Activated CD4-positive, alpha-beta T cell treated with anti-CD3 and anti-CD28 coated beads, Interleukin-2, Interleukin-6, amounts not matched to agents 100 ng/mL and 50 ng/mL, durations not matched to agents 16 hours and 8 hours (primary cell): ENCODE measurements at regions not wholly inside any gene's neighbourhood (a gene's known extent, or its start where the extent isn't known, plus 50 kb on each side); places are given as distances from the start of the nearest gene placed in this dataset.
A peak's percentile ranks its signal among the peaks of the same experiment; 100 is the strongest.
"Not testable (repeated sequence)": the region's sequence is repeated elsewhere in the genome, so short reads cannot be mapped to it uniquely, and the experiment has no call there.

Experiments
- DNase-seq: peaks from one replicate; pipeline ENCODE4 v3.0.0-alpha.2; 2020

DNA sequence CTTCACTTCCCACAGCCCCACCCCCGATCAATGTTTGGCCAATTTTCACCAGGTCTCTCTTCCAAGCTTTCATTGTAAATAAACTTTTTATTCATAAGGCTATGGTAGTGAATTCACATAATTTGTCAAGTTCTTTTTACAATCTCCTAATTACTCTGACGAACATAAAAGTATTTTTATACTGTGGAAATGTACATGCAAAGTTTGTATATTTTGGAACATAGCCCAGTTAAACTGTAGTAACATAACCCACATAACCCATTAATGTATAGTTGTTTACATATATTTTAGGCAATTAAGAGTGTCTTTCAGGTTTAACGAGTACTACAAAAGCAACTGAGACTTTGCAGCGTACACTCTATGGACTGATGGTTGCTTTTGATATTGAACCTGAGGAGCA is 228.3 kb upstream of the ERBB4 start:
- DNase-seq, result no peak

DNA sequence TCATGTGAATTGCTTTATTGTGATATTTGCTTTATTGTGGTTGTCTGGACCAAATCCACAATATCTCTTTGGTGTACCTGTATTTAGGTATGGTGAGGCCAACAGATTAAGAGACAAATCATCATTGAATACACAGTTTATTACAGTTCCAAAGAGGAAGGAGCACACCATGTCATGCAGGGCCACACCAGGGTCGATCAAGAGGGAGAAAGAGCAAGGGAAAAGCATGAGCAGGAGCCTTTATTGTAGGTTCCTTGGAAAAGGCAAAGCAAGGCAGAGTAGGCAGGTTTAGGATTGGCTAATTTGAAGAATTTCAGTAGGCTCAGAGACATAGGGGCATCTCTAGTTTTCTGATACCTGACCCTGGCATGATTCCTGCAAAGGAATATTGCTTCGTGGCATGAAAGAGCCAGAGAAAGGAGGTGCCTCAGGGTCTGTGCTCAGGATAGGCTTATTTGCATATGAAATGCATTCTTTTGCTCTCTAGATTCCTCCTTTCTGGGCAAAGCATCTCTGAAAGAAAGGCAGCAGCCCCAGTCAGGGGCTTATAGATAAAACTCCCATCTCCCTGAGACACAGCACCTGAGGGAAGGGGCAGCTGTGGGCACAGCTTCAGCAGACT is 214.2 kb upstream of the ERBB4 start:
- DNase-seq, result no peak

DNA sequence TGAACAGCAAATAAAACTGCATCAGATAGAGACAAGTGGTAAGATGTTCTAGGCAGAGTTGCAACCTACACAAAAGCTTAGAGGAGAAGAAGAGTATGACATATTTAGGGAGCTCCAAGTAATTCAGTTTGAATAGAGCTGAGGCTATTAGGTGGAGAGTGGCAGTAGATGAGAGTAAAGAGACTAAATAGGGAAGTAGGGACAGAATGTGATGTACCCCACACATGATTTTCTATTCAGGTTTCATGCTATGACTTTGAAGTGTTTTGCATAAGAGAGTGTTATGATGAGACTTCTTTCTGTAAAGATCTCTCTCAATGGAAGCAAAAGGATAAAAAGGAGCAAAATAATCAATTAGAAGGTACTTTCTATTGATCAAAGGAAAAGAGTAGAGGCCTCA is 206.8 kb upstream of the ERBB4 start:
- DNase-seq, result no peak

DNA sequence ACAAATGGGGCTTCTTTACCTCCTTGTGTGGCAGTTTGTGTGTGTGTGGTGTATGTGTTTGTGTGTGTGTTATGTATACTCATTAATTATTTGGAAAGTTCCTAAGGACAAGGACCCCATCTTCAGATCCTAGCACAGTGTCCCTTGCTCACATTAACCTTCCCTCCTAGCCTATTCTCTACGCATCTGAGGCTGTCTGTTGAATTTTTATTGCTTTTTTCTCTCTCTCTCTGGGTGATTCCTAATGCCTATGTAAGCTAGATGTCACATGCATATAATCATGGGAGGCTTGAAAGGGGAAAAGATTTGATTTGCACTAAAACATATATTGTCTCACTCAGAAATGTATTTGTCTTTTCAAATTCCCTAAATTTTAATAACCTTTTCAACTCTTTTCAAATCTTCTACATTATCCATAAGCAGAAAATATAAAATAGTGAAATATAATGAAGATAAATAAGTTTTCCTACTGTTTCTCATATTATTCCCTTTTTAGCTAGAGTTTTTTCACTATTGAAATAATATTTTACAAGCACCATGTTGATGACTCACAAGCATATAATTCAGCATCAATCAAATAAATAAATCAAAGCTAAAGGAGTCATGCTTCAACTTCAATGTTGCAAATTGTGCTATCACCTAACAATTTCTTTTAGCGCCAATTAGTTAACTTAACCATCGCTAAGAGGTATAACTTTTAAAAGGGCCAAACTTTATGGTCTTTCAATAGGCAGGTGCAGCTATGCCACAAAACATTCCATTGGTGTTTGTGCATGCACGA is 199.0 kb upstream of the ERBB4 start:
- DNase-seq, result no peak

DNA sequence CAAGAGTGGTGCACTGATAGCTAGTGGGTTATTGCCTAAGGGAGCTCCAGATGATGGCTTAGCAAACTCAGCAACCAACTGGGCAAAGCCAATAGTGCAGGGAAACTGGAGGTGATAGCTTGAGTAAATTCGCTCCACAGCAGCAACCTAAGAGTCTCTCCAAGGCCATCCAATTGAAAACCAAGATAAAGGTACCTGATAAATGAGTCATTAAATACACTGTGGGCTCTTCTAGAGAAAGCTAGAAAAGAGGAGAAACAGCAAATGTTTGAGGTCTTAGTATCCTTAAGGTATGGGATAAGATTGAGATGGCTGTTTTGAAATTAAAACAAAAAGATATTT is 197.8 kb upstream of the ERBB4 start:
- no peak for DNase-seq

DNA sequence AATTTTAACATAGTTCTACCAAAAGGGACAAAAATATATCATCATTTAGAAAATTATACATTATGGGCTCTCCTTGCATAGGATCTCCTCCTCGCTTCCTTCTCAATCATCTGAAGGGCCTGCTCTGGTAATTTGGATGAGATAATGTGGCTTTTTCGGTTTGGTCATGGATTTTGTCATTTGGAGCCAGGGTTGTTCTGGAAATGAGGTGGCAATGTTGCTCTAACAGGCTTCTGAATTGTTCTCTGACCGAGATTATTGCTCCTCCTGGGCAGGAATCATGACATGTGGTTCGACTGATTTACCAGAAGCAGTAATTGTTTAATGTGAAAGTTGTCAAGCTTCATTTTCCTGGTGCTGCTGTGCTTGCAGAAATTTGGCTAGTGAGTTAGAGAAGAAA is 194.7 kb upstream of the ERBB4 start:
- peak; percentile 53 for DNase-seq

DNA sequence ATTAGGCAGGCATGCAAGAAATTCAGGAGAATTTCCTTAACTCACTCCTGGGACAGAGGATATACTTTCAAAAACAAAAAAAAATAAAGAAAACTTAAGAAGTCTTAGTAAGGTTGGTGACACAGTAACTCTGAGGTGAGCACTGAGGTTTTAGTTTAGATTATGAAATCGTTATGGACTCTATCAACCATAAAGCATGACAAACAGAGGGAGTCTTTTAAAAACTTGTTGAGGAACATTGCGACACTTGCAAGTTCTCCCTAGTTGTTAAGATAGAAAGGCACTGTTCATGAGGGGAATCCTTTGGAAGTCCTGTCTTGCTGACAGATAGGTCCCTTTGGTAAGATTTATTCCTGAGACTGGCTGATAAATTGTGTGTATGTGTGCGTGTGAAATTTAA is 194.3 kb upstream of the ERBB4 start:
- no peak for DNase-seq

DNA sequence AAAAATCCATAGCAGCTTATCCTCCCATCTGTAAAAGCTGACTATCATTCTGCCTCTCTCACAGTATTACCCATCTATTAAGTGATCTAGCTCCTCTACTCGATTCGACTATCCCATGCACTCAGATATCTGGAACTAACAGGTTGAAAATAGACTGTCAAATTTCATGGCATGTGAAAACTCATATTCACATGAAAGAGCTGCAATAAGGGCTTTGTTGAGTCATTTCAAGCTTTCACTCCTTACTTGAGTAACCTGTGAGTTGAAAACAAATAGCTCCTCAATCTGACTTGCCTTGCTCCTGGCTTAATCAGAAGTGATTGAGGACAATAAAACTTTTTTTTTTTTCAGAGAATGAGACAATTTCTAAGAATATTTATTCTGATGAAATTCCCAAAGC is 192.4 kb upstream of the ERBB4 start:
- DNase-seq, result peak; percentile 68

DNA sequence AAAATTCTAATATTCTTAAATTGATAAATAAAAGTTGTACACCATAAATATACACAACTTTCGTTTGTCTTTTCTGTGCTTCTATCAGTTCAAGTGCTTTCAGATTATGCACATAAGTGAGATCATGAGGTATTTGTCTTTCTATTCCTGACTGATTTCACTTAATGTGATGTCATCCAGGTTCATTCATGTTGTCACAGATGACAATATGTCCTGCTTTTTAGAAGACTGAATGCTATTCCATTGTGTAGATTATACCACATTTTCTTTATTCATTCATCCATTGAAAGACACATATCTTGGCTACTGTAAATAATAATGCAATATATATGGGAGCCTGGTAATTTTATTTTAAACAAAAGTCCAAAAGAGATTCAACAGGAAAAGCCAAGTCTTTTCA is 190.1 kb upstream of the ERBB4 start:
- DNase-seq, result no peak

DNA sequence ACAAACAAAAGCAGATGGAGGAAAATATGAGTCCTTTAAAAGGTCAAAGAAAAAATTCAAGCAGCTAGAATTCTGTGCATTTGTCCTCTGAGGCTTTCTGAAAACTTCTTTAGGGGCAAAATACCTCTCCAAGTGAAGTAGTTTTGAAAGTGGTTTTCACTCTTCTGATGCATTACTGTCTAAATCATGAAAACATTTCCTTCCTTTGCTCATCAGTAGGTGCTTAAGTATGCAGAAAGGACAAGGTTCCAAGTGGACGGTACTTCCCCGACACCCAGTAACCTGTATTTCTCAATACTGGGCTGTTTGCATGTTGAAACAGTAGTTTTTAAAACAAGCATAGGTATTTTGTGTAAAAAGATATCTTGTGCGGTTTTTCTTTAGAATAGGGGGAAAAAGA is 189.1 kb upstream of the ERBB4 start:
- peak; percentile 22 for DNase-seq

DNA sequence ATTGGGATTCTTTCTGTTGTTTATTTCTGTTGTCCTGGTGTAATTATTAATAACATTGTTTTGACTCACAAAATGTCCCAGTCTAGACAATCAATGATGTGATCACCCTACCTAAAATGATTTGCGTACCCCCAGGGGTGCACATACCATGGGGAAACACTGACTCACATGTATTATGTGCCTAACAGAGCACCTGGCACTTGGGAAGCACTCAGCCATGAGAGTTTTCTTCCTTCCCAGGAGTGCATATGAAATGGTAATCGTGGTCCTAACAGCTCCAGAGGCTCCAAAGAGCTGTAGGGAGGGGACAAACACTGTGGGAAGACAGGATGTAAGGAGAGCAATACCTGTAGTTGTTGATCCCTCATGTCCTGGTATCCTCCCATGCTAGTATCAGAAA is 187.8 kb upstream of the ERBB4 start:
- no peak for DNase-seq

DNA sequence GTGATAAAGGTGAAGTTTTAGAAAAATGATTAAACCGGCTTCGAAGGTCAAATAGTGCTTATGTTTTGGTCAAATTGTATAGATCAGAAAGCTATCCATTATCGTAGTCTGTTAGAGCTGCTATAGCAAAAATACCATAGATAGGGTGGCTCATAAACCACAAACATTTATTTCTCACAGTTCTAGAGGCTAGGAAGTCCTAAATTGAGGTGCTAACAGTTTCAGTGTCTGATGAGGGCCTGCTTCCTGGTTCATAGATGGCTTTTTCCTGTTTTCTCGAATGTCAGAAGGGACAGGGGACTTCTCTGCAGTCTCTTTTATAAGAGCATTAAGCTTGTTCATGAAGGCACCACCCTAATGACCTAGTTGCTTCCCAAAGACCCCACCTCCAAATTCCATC is 186.6 kb upstream of the ERBB4 start:
- no peak for DNase-seq

DNA sequence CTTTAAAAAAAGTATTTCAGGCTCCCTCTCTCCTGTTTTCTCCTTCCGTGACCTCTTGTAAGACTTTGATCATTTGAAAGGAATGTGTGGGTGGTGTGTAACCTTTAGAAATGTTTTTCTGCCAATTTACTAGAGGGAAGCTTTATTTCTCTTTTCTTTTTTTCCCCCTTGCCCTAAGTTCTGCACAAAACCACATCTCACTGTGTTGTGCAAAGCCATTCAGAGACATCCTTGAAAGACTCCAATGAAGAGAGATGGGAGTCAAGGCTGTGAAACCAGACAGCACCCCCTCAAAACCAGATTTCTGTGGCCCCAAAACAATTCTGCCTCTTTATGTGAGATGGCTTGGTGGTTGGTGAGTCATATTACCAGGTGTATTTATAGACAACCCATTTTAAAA is 184.6 kb upstream of the ERBB4 start:
- DNase-seq, result no peak

DNA sequence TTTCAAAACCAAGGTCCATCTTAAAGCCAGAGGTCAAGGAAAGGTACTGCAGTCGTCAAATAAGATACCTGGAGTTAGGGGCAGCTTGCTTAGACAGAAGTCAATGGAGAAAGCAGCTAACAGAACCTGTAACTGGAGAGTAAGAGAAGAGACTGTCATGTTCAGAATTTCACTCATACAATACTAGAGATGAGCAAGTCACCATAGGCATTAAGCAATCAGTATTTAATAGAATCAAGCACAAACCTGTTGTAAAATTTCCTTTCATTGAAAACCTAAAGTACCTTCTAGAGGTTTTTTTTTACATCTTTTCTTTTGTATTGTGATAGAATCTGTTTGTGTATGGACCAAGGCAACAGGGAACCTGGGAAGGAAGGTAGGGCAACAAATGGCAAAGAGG is 183.4 kb upstream of the ERBB4 start:
- DNase-seq, result no peak

DNA sequence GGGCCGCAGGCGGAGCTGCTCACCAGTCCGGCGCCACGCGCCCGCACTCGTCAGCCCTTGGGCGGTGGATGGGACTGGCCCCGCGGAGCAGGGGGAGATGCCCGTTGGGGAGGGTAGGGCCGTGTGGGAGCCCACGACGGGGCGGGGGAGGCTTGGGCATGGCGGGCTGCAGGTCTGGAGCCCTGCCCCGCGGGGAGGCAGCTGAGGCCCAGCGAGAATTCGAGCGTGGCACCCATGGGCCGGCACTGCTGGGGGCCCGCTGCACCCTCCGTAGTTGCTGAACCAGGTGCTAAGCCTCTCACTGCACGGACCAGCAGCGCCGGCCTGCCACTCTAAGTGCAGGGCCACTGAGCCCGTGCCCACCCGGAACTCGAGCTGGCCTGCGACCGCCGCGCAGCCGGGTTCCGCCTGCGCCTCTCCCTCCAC is 182.4 kb upstream of the ERBB4 start:
- no peak for DNase-seq

DNA sequence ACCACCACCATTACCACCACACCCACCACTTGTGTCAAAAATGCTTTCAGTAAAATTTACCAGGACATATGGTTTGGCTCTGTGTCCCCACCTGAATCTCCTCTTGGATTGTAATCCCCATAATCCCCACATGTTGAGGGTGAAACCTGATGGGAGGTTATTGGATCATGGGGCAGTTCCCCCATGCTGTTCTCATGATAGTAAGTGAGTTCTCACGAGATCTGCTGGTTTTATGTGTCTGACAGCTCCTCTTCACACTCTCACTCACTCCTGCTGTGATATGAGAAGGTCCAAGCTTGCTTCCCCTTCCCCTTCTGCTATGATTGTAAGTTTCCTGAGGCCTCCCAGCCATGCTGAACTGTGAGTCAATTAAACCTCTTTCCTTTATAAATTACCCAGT is 176.8 kb upstream of the ERBB4 start:
- not testable (repeated sequence) for DNase-seq

DNA sequence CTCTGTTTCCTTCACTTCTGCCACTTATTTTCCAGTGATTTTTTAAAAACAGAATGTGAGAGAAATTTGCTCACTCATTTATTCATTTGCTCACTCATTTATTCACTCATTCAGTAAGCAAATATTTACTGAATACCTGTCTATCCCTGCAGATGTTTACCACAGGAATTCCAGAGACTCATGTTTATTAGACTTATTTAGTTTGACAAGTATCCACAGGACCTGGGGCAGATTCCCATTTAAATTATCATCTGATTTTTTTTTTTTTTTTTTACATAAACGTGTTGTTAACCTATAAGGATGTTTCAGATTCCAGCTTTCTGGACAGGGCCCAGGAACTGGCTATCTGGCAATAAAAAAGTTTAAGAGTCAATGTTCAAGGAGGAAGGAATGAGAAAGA is 175.1 kb upstream of the ERBB4 start:
- no peak for DNase-seq

DNA sequence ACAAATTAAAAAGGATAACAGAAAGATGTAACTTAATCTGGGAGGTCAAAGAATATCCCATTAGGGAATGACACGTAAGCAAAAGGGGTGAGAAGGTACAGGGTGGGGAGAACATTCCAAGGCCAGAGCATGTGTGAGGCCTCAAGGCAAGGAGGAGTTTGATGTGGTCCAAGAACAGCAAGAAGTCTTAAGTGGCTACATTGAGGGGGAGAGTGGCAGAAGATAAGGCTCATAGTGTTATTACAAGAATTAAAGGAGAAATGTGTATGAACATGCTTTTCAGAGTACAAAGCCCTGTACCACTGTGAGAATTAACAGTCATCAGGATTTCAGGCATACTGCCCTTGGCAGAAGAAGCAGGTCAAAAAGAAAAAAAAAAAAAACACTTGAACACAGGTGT is 174.4 kb upstream of the ERBB4 start:
- no peak for DNase-seq

DNA sequence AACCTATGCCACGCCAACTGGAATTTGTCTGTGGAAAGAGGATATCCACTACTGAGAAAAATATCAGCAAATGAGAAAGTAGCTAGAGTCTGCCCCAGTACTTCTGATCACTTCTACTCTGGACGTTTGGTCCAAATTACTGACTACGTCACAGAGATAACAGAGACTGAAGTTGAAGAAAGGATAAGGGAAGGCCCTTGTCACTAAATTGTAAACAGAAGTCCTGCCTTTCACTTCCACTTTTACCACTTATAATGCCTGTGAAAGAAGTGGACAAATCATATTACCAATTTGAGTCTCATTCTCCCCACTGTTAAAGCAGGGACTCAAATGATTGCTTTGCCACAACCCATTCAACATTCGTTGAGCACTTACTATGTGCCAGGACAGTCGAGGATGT is 173.9 kb upstream of the ERBB4 start:
- DNase-seq, result no peak

DNA sequence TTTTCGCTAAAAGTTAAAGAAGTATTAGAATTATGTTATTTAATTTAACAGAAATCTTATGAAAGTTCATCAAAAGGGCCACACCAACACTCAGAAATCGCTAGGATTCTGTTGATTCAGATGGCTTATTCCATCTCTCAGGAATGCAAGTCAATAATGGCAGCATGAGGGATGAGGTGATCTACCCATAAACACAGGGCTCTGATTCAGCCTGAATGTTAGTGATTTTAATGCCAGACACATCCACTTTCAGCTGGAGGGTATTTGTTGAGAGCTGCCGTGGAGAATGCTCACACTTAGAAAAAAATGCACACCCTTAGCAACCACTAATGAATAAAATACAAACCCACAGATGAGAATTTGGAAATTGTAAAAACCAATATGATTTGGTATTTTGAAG is 173.3 kb upstream of the ERBB4 start:
- DNase-seq, result no peak

DNA sequence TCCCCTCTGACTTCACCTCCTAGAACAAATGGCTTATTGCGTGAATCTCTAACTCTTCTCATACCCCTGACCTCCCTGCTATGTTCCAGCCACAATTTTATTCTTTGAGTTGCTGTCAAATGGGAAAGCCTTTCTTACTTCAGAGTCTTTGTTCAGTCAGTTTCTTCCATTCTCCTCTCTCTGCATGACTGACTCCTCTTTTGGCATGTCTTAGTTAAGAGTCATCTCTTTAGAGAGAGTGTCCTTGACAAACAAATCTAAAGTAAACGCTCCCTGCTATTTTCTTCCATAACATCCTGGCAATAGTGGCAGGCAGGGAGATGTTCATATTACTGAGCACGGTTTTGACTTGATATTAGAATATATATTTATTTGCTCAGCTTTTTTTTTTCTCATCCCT is 170.7 kb upstream of the ERBB4 start:
- no peak for DNase-seq

DNA sequence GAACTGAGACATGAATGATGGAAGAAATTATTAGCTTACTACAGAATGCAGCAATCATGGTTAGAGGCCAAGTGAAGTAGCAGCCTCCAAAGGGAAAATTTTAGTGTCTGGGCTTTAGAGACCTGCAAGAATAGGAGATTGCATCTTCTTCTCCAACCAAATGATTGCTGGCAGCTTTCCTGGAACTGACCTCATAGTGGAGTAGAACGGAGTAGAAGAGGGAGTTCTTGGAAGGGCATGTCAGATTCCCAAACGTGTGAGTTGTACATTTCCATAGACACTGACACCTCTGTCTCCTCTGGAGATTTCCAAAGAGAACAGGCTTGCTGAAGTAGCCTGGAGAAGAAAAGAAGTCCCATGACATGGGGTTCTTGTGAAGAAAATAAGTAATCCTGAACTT is 169.8 kb upstream of the ERBB4 start:
- DNase-seq, result no peak

DNA sequence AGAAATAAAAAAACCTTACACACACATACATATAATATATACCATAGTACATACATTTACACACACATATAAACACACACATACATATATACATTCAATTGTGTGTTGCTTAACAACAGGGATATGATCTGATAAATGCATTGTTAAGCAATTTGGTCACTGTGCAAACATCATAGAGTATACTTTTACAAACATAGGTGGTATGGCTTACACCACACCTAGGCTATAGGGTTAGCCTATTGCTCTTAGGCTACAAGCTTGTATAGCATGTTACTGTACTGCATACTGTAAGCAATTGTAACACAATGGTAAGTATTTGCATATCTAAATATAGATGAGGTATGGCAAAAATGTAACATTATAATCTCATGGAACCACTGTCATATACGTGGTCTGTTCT is 156.8 kb upstream of the ERBB4 start:
- no peak for DNase-seq

DNA sequence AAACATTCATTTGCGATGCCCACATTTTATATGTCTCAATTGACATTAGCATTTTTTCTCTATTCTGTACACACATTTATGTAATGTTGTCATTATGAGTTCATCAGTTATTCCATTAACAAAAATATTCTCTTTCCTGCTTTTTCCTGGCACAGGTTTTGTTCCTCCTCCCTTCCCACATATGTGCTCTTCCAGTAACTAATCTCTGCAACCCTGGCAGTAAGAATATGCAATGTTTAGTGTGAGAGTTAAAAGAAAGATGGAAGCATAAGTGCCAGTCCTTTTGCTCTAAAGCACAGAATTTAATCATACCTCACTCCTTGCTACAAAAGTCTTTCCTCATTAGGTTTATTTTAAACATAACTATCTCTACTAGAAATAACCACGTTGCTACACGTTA is 155.8 kb upstream of the ERBB4 start:
- no peak for DNase-seq

DNA sequence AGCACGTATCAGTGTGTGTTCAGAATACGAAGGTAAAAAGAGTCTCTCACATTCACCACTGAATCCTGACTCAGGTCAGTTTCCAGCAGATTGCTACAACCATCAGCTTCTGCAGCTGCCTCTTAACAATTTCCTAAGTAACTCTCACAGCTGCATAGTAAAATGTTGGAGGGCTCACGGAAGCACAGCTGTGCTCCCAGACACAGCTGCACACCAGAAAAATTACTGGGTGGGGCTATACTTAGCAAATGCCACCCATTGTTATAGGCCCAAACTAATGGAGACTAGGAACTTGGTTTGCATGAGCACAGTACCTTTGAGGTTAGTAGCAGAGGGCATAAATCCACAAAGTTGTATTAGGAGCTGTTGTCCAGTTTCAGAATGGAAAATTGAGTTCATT is 153.9 kb upstream of the ERBB4 start:
- DNase-seq, result no peak
